Skin of body (tissue), 1 donor: ENCODE measurements at regions not wholly inside any gene's neighbourhood (a gene's known extent, or its start where the extent isn't known, plus 50 kb on each side); places are given as distances from the start of the nearest gene placed in this dataset.
"Not testable (repeated sequence)": the region's sequence is repeated elsewhere in the genome, so short reads cannot be mapped to it uniquely, and the experiment has no call there.

ENCODE experiments used
- DNase-seq: peaks from one replicate; lab custom pipeline; 2025; lab: John Stamatoyannopoulos, UW

- DNase-seq = no peak
Observed at GRCh38 chr2:199216253-199216652, 241.5 kb downstream of the SATB2 start.

GRCh38 chr2:199207011-199207410 is 250.7 kb downstream of the SATB2 start:
- no peak for DNase-seq

GRCh38 chr2:199206536-199206935 is 251.2 kb downstream of the SATB2 start:
- no peak for DNase-seq

GRCh38 chr2:199202964-199203363 is 254.8 kb downstream of the SATB2 start:
- no peak for DNase-seq

GRCh38 chr2:199201539-199201938 is 256.2 kb downstream of the SATB2 start:
- no peak for DNase-seq

GRCh38 chr2:199199797-199200196 is 257.9 kb downstream of the SATB2 start:
- DNase-seq = no peak

GRCh38 chr2:199197448-199197847 is 260.3 kb downstream of the SATB2 start:
- DNase-seq = no peak

GRCh38 chr2:199196686-199197085 is 261.1 kb downstream of the SATB2 start:
- DNase-seq = no peak

- no peak for DNase-seq
Observed at GRCh38 chr2:199195927-199196502, 261.7 kb downstream of the SATB2 start.

- DNase-seq = no peak
Observed at GRCh38 chr2:199191461-199191860, 266.3 kb downstream of the SATB2 start.

GRCh38 chr2:199189229-199189628 is 268.5 kb downstream of the SATB2 start:
- DNase-seq = no peak

GRCh38 chr2:199186301-199186751 is 271.4 kb downstream of the SATB2 start:
- peak; percentile 19 for DNase-seq

- not testable (repeated sequence) for DNase-seq
Observed at GRCh38 chr2:199185174-199185573, 272.6 kb downstream of the SATB2 start.

GRCh38 chr2:199163613-199164458 is 293.9 kb downstream of the SATB2 start:
- no peak for DNase-seq

- no peak for DNase-seq
Observed at GRCh38 chr2:199160677-199161465, 296.9 kb downstream of the SATB2 start.

GRCh38 chr2:199160081-199160480 is 297.7 kb downstream of the SATB2 start:
- DNase-seq = no peak

- no peak for DNase-seq
Observed at GRCh38 chr2:199148076-199148845, 309.5 kb downstream of the SATB2 start.

GRCh38 chr2:199147216-199147615 is 310.5 kb downstream of the SATB2 start:
- peak; percentile 40 for DNase-seq

- DNase-seq = no peak
Observed at GRCh38 chr2:199144546-199144945, 313.2 kb downstream of the SATB2 start.

GRCh38 chr2:199144036-199144435 is 313.7 kb downstream of the SATB2 start:
- DNase-seq = no peak

- no peak for DNase-seq
Observed at GRCh38 chr2:199136681-199137080, 321.1 kb downstream of the SATB2 start.
